ENCODE measurements at regions not wholly inside any gene's neighbourhood (a gene's known extent, or its start where the extent isn't known, plus 50 kb on each side); places are given as distances from the start of the nearest gene placed in this dataset.

- Histone ChIP-seq H3K9ac (ENCODE audit: insufficient read depth, low read depth, low read length) (no peak overlapping the region), H3K4me1 (ENCODE audit: insufficient read depth, low read length) (no peaks in the 10 kb centered on the region), H3K4me3 (replicated peaks in 1 of 3; ENCODE audit: insufficient read depth in 1 of 3, low read depth in 2 of 3, low read length in 3 of 3) (no peak overlapping the region), H4K20me1 (ENCODE audit: insufficient read depth, low read length) (no peaks in the 10 kb centered on the region), H3K79me2 (ENCODE audit: insufficient read depth, low read length) (no peaks in the 10 kb centered on the region), H3K36me3 (replicated peaks in 1 of 2; ENCODE audit: control insufficient read depth in 1 of 2, insufficient read depth in 2 of 2, low read length in 2 of 2) (no peaks in the 10 kb centered on the region), H3K4me2 (ENCODE audit: low read depth, low read length) (no peak overlapping the region), H3K9me3 (ENCODE audit: low read length) (no peaks in the 10 kb centered on the region), H2AFZ (ENCODE audit: low read length) (no peak overlapping the region), H3K27ac (ENCODE audit: extremely low read length, insufficient read depth, low read length) (no peak overlapping the region), H3K27me3 (ENCODE audit: control insufficient read depth in 1 of 2, insufficient read depth in 2 of 2, low read length in 2 of 2) (no peaks in the 10 kb centered on the region)
- TF ChIP-seq ZUFSP (CRISPR knock-in tag; IDR thresholded peaks at IDR 0.05; ENCODE audit: borderline replicate concordance) (no peak), FOXA1 (IDR thresholded peaks at IDR 0.05) (no peak), FOXA1 (CRISPR knock-in tag; IDR thresholded peaks at IDR 0.05) (no peak), ZNF746 (CRISPR knock-in tag; IDR thresholded peaks at IDR 0.05) (no peak), ARID3A (IDR thresholded peaks at IDR 0.05; ENCODE audit: low read depth, low read length) (no peak), SRY (CRISPR knock-in tag; IDR thresholded peaks at IDR 0.05) (no peak), TCF7L2 (IDR thresholded peaks at IDR 0.05; ENCODE audit: low read depth, low read length) (no peak), GTF3A (CRISPR knock-in tag; conservative IDR thresholded peaks at IDR 0.05) (no peak), KDM4B (CRISPR knock-in tag; IDR thresholded peaks at IDR 0.05) (no peak), GPN1 (CRISPR knock-in tag; IDR thresholded peaks at IDR 0.05; ENCODE audit: borderline replicate concordance) (no peak), ZBTB14 (CRISPR knock-in tag; IDR thresholded peaks at IDR 0.05) (no peak), RAD51 (IDR thresholded peaks at IDR 0.05; ENCODE audit: borderline replicate concordance) (no peak), ZBTB2 (CRISPR knock-in tag; IDR thresholded peaks at IDR 0.05; ENCODE audit: low read depth) (no peak), HOXA5 (CRISPR knock-in tag; IDR thresholded peaks at IDR 0.05) (no peak)
- ATAC-seq: no peak
- ChIA-PET POLR2A (no interaction called here), CTCF (ENCODE audit: low intra/inter-chr PET ratio, low total read pairs) (no interaction called here)
- intact Hi-C loops (cut with micrococcal nuclease; ENCODE audit: unreplicated experiment) (no loop called here), in situ Hi-C loops (cut with HindIII; ENCODE audit: extremely low pct_ligation_motif_present, low pct_unique_long_range_greater_than_20kb) (no loop called here)
- no TSS peak for BruUV-seq (replicated peaks)
- WGBS (ENCODE audit: low lambda C conversion rate): 20% methylated on average over 3 of the region's 3 CpGs
- DNase-seq (ENCODE audit: low spot score): no peak
- FAIRE-seq: no peak
Observed at GRCh38 chr7:153510674-153511073, 541.5 kb upstream of the DPP6 start.
